Neural progenitor cell (in vitro differentiated cells): ENCODE measurements at regions not wholly inside any gene's neighbourhood (a gene's known extent, or its start where the extent isn't known, plus 50 kb on each side); places are given as distances from the start of the nearest gene placed in this dataset.

Experiments used
- DNase-seq: peaks from one replicate; pipeline ENCODE4 v3.0.0-alpha.2; 2016; ENCODE audit warnings: low spot score
- H2AFZ ChIP-seq: fragments of 200-600 bp; sonication (generic); replicated peaks from 2 replicates; pipeline ENCODE4 v1.6.1; 2016; ENCODE audit warnings: antibody characterized with exemption
- H3F3A ChIP-seq: fragments of 200-600 bp; sonication (generic); 2 replicates; pipeline ENCODE4 v1.6.1; 2016; ENCODE audit warnings: antibody characterized with exemption, low read depth
- H3K27ac ChIP-seq: fragments of 200-600 bp; sonication (generic); 2 replicates; pipeline ENCODE4 v1.5.1; 2016; ENCODE audit warnings: mild to moderate bottlenecking
- H3K27me3 ChIP-seq: fragments of 200-600 bp; sonication (generic); 2 replicates; pipeline ENCODE4 v1.6.1; 2016; ENCODE audit warnings: mild to moderate bottlenecking, moderate library complexity
- H3K36me3 ChIP-seq: fragments of 200-600 bp; sonication (generic); 2 replicates; pipeline ENCODE4 v1.5.1; 2016
- H3K4me1 ChIP-seq: fragments of 200-600 bp; sonication (generic); 2 replicates; pipeline ENCODE4 v1.6.1; 2016; ENCODE audit warnings: mixed run types
- H3K4me2 ChIP-seq: fragments of 200-600 bp; sonication (generic); 2 replicates; pipeline ENCODE4 v1.6.1; 2016
- H3K4me3 ChIP-seq: fragments of 200-600 bp; sonication (generic); 2 replicates; pipeline ENCODE4 v1.5.1; 2016
- H3K79me2 ChIP-seq: fragments of 200-600 bp; sonication (generic); 2 replicates; pipeline ENCODE4 v1.6.1; 2016; ENCODE audit warnings: low read depth
- H3K9ac ChIP-seq: fragments of 200-600 bp; sonication (generic); 2 replicates; pipeline ENCODE4 v1.6.1; 2016
- H3K9me3 ChIP-seq: fragments of 200-600 bp; sonication (generic); 2 replicates; pipeline ENCODE4 v1.5.1; 2016; ENCODE audit warnings: low read depth
- H4K20me1 ChIP-seq: fragments of 200-600 bp; sonication (generic); 2 replicates; pipeline ENCODE4 v1.6.1; 2016; ENCODE audit warnings: low read depth
- H3K27ac Mint-ChIP-seq: 3 replicates; pipeline ENCODE4 v1.8.0; 2021; ENCODE audit warnings: mixed read lengths
- H3K27me3 Mint-ChIP-seq: 2 replicates; pipeline ENCODE4 v1.8.0; 2022; ENCODE audit warnings: low read depth, mild to moderate bottlenecking, inconsistent platforms, moderate library complexity, mixed read lengths; ENCODE audit not compliant: insufficient read depth
- H3K36me3 Mint-ChIP-seq: 3 replicates; pipeline ENCODE4 v1.8.0; 2021; ENCODE audit warnings: mixed read lengths
- H3K4me1 Mint-ChIP-seq: 3 replicates; pipeline ENCODE4 v1.8.0; 2021; ENCODE audit warnings: mixed read lengths
- H3K4me3 Mint-ChIP-seq: 3 replicates; pipeline ENCODE4 v1.8.0; 2021; ENCODE audit warnings: mild to moderate bottlenecking, moderate library complexity, mixed read lengths
- H3K9me3 Mint-ChIP-seq: 3 replicates; pipeline ENCODE4 v1.8.0; 2020; ENCODE audit warnings: mixed read lengths
- EZH2 ChIP-seq: fragments of 200-600 bp; sonication (generic); IDR thresholded peaks from 2 replicates; pipeline ENCODE4 v1.6.1; 2017; ENCODE audit warnings: antibody characterized with exemption, mild to moderate bottlenecking, moderate library complexity
- EZH2phosphoT487 ChIP-seq: fragments of 200-600 bp; sonication (generic); IDR thresholded peaks from 2 replicates; pipeline ENCODE4 v1.6.1; 2017; ENCODE audit warnings: antibody characterized with exemption
- TF ChIP-seq, protein P1 (sequence below): fragments of 200-600 bp; sonication (generic); IDR thresholded peaks from 2 replicates; pipeline ENCODE4 v1.5.1; 2017; ENCODE audit warnings: antibody characterized with exemption, mild to moderate bottlenecking

DNA sequence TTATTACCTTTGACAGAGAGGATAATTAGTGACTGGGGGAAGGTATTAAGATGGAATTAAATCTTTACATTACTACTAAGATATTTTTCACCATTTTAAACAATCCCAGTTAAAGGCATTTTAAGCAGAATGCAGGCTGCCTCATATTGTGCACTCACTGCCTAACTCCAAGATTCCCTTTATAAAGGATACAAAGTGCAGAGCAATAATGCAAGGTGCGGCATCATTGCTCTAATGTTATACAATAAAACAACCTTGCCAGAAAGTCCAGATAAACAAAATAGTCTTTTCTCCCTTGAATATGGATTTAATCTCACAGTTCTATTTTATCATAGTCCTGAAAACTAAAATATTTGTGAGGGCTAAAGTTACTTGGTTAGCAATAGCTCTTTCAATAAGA, 1031.6 kb upstream of the SEMA6D start:
- no peaks in the 10 kb centered on the region for H3K79me2 ChIP-seq
- H3K27ac Mint-ChIP-seq, result no peak overlapping the region
- H3K9ac ChIP-seq, result no peak overlapping the region
- no peak overlapping the region for H3K4me3 Mint-ChIP-seq
- no peaks in the 10 kb centered on the region for H3K36me3 ChIP-seq
- H3K9me3 ChIP-seq, result no peaks in the 10 kb centered on the region
- H4K20me1 ChIP-seq, result no peaks in the 10 kb centered on the region
- no peak for TF ChIP-seq EZH2
- TF ChIP-seq, protein P1, sequence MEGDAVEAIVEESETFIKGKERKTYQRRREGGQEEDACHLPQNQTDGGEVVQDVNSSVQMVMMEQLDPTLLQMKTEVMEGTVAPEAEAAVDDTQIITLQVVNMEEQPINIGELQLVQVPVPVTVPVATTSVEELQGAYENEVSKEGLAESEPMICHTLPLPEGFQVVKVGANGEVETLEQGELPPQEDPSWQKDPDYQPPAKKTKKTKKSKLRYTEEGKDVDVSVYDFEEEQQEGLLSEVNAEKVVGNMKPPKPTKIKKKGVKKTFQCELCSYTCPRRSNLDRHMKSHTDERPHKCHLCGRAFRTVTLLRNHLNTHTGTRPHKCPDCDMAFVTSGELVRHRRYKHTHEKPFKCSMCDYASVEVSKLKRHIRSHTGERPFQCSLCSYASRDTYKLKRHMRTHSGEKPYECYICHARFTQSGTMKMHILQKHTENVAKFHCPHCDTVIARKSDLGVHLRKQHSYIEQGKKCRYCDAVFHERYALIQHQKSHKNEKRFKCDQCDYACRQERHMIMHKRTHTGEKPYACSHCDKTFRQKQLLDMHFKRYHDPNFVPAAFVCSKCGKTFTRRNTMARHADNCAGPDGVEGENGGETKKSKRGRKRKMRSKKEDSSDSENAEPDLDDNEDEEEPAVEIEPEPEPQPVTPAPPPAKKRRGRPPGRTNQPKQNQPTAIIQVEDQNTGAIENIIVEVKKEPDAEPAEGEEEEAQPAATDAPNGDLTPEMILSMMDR, result no peak
- no peak for TF ChIP-seq EZH2phosphoT487
- H3K4me2 ChIP-seq, result no peak overlapping the region
- no peaks in the 10 kb centered on the region for H3F3A ChIP-seq
- peaks cover 2% of the 10 kb centered on the region for H3K27me3 Mint-ChIP-seq
- DNase-seq, result no peak
- H3K27me3 ChIP-seq, result no peaks in the 10 kb centered on the region
- H3K36me3 Mint-ChIP-seq, result no peaks in the 10 kb centered on the region
- H3K4me3 ChIP-seq, result no peak overlapping the region
- H3K4me1 Mint-ChIP-seq, result no peaks in the 10 kb centered on the region
- H3K27ac ChIP-seq, result no peak overlapping the region
- no peaks in the 10 kb centered on the region for H3K4me1 ChIP-seq
- no peaks in the 10 kb centered on the region for H3K9me3 Mint-ChIP-seq
- H2AFZ ChIP-seq, result no peak overlapping the region

DNA sequence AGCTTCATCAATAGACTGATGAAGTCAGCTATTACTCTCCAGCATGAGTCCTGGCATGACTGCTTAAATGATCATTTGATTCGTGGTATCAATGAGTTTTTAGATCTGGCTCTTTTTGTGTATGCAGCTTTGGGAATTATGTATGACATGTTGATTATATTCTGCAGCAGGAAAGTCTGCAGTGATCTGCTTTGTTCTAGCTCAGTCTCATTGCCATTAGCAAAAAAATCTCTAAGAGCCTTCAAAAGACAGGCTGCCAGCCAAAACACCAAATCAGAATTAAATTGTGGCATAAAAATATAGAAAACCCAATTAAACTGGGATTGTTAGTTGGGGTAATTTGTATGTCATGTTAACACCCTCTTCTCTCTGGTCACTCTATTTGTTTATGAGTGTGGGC, 1021.0 kb upstream of the SEMA6D start:
- Mint-ChIP-seq H3K27ac (no peak overlapping the region), H3K36me3 (no peaks in the 10 kb centered on the region), H3K27me3 (peaks cover 2% of the 10 kb centered on the region), H3K9me3 (no peaks in the 10 kb centered on the region), H3K4me3 (no peak overlapping the region), H3K4me1 (no peaks in the 10 kb centered on the region)
- no peaks in the 10 kb centered on the region for H3K79me2 ChIP-seq
- H3K27me3 ChIP-seq, result no peaks in the 10 kb centered on the region
- H2AFZ ChIP-seq, result no peak overlapping the region
- TF ChIP-seq EZH2 (no peak), EZH2phosphoT487 (no peak)
- TF ChIP-seq, protein P1, result no peak
- no peaks in the 10 kb centered on the region for H3K36me3 ChIP-seq
- H3K4me3 ChIP-seq, result no peak overlapping the region
- DNase-seq, result no peak
- H4K20me1 ChIP-seq, result no peaks in the 10 kb centered on the region
- no peaks in the 10 kb centered on the region for H3K9me3 ChIP-seq
- H3K4me1 ChIP-seq, result no peaks in the 10 kb centered on the region
- H3K4me2 ChIP-seq, result no peak overlapping the region
- H3K9ac ChIP-seq, result no peak overlapping the region
- no peak overlapping the region for H3K27ac ChIP-seq
- no peaks in the 10 kb centered on the region for H3F3A ChIP-seq

DNA sequence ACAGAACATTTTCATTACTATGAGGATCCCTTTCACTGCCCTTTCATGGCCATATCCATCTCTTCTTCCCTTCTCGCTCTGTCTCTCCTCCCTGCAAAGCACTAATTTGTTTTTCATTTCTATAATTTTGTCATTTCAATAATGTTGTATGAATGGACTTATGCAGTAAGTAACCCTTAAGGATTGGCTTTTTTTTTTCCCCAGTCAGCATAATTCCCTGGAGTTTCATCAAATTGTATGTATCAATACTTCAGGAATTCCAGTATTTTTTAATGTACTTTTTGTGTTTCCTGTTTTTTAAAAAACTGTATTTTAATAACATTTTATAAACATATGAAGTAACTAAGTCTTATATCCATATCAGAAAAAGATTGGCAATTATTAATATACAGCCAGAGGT, 1016.0 kb upstream of the SEMA6D start:
- no peaks in the 10 kb centered on the region for H3K4me1 ChIP-seq

More for the DNA sequence above, 1016.0 kb upstream of the SEMA6D start:
- DNase-seq, result no peak
- TF ChIP-seq EZH2phosphoT487, result no peak
- no peak for TF ChIP-seq EZH2
- TF ChIP-seq, protein P1, result no peak
- no peak overlapping the region for H3K27ac Mint-ChIP-seq
- H3K79me2 ChIP-seq, result no peaks in the 10 kb centered on the region
- no peaks in the 10 kb centered on the region for H3K36me3 Mint-ChIP-seq
- no peak overlapping the region for H3K27ac ChIP-seq
- H3F3A ChIP-seq, result no peaks in the 10 kb centered on the region
- no peak overlapping the region for H3K4me3 Mint-ChIP-seq
- no peaks in the 10 kb centered on the region for H3K36me3 ChIP-seq
- no peak overlapping the region for H3K4me3 ChIP-seq
- peaks cover 3% of the 10 kb centered on the region for H3K9me3 Mint-ChIP-seq
- H3K9ac ChIP-seq, result no peak overlapping the region
- no peaks in the 10 kb centered on the region for H3K27me3 ChIP-seq
- peaks cover 4% of the 10 kb centered on the region for H3K4me1 Mint-ChIP-seq
- no peak overlapping the region for H3K4me2 ChIP-seq
- no peaks in the 10 kb centered on the region for H4K20me1 ChIP-seq
- no peak overlapping the region for H2AFZ ChIP-seq
- H3K27me3 Mint-ChIP-seq, result peaks cover 5% of the 10 kb centered on the region
- H3K9me3 ChIP-seq, result no peaks in the 10 kb centered on the region
